ENCODE measurements at regions not wholly inside any gene's neighbourhood (a gene's known extent, or its start where the extent isn't known, plus 50 kb on each side); places are given as distances from the start of the nearest gene placed in this dataset.
"Not testable (repeated sequence)": the region's sequence is repeated elsewhere in the genome, so short reads cannot be mapped to it uniquely, and the experiment has no call there.

- Mint-ChIP-seq H3K4me1 (ENCODE audit: low read depth) (no peaks in the 10 kb centered on the region), H3K36me3 (ENCODE audit: low read depth) (no peaks in the 10 kb centered on the region), H3K9me3 (no peaks in the 10 kb centered on the region), H3K27ac (no peak overlapping the region), H3K4me3 (no peak overlapping the region), H3K27me3 (ENCODE audit: low read depth) (peaks cover 10% of the 10 kb centered on the region)
Measured at GRCh38 chr1:245084551-245084950, 70.2 kb upstream of the KIF26B start.

DNA sequence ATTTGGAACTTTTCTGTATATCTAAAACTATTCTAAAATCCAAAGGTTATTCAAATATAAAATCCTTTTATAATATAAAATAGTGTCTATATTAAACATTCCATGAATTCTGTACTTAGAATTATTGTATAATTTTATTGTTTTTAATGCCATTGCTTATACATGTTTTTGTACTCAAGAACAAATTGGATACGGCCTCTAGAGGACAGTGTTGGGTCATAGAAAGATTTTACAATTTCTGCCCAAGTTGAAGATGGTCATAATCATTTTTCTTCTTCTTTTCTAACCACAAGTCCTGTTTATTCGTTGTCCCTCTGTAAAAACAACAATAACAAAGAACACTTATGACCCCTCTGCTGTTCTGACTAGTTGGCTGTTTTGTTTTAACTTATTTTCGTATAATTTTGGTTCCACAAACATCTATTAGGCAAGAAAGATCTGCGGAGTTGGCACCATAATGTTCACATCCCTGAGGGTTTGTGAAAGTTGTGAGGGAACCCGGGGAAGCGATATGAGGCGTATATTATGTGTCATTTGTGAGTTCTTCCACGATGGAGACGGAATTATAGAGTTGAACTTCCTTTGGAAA lies 75.7 kb upstream of the KIF26B start:
- H3K4me3 Mint-ChIP-seq = no peak overlapping the region
- H3K36me3 Mint-ChIP-seq (ENCODE audit: low read depth) = no peaks in the 10 kb centered on the region
- no peak overlapping the region for H3K27ac Mint-ChIP-seq
- H3K4me1 Mint-ChIP-seq (ENCODE audit: low read depth) = no peaks in the 10 kb centered on the region
- H3K9me3 Mint-ChIP-seq = no peaks in the 10 kb centered on the region
- peaks cover 17% of the 10 kb centered on the region for H3K27me3 Mint-ChIP-seq (ENCODE audit: low read depth)

DNA sequence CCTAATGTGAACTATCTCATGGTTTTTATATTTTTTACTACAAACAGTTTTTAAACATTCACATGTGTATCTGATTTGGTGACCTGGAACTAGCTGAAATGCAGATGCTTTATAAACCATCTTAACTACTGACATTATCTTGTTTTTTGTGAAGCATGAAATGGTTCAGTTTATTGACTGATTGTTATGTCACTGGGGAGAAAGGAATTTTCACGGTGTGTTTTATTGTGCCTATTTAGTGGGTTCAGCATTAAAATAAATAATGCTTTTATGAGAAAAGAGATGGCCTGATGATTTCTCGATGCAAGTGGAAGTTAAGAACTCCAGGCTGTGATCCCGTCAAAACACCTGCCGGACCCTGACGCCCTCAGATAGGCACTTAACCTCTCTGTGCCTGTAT lies 79.9 kb upstream of the KIF26B start:
- Mint-ChIP-seq H3K4me3 (no peak overlapping the region), H3K27me3 (ENCODE audit: low read depth) (peaks cover 7% of the 10 kb centered on the region), H3K9me3 (peaks cover 3% of the 10 kb centered on the region)

GRCh38 chr1:245074232-245074747 lies 80.5 kb upstream of the KIF26B start:
- Mint-ChIP-seq H3K27ac (no peak overlapping the region), H3K27me3 (ENCODE audit: low read depth) (peaks cover 8% of the 10 kb centered on the region), H3K4me3 (no peak overlapping the region), H3K4me1 (ENCODE audit: low read depth) (no peaks in the 10 kb centered on the region), H3K36me3 (ENCODE audit: low read depth) (no peaks in the 10 kb centered on the region), H3K9me3 (peaks cover 3% of the 10 kb centered on the region)

More for the DNA sequence above, 79.9 kb upstream of the KIF26B start:
- no peaks in the 10 kb centered on the region for H3K36me3 Mint-ChIP-seq (ENCODE audit: low read depth)
- H3K27ac Mint-ChIP-seq = no peak overlapping the region
- no peaks in the 10 kb centered on the region for H3K4me1 Mint-ChIP-seq (ENCODE audit: low read depth)

DNA sequence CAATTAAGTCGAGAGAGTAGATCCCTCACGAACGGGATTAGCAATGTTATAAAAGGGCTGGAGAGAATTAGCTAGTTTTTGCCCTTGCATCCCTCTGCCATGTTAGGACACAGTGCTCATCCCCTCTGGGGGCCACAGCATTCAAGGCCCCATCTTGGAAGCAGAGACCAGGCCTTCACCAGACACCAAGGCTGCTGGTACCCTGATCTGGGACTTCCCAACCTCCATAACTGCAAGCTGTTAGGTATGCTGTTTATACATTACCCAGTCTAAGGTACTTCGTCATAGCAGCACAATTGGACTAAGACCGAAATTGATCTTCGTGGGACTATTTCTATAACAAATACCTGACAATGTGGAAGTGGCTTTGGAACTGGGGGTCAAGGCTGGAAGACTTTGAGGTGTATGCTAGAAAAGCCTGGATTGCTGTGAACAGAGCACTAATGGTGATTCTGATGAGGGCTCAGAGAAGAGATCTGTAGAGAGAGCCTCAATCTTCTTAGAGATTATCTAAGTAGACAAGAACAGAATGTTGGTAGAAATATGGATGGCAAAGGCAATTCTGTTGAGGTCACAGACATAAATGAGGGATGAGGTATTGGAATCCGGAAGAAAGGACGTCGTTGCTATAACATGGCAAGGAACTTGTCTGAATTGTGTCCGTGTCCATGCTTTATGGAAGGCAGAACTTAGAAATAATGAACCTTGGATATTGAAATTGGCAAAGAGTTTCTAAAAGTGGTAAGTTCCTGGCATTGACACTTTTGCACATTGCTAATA lies 83.8 kb upstream of the KIF26B start:
- H3K36me3 Mint-ChIP-seq (ENCODE audit: low read depth) = no peaks in the 10 kb centered on the region
- no peaks in the 10 kb centered on the region for H3K4me1 Mint-ChIP-seq (ENCODE audit: low read depth)
- H3K27ac Mint-ChIP-seq = no peak overlapping the region
- peaks cover 3% of the 10 kb centered on the region for H3K9me3 Mint-ChIP-seq
- peaks cover 12% of the 10 kb centered on the region for H3K27me3 Mint-ChIP-seq (ENCODE audit: low read depth)
- H3K4me3 Mint-ChIP-seq = no peak overlapping the region

DNA sequence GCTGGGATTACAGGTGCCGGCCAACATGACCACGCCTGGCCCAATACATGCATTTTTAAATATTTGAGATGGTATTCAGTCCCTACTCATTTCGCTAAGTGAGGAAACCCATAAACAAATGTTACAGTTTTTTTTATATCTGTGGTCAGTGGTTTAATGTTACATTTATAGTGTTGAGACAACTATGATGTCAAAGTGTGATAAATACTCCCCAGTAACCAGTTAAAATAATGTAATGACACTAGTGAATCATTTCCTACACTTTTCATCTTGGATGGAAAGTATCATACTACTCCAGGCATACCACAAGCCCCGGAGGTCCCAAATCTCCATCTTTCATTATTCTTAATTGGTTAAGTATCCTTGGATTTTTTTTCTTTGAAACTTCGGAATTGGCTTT lies 87.5 kb upstream of the KIF26B start:
- Mint-ChIP-seq H3K36me3 (ENCODE audit: low read depth) (no peaks in the 10 kb centered on the region), H3K27me3 (ENCODE audit: low read depth) (peaks cover 5% of the 10 kb centered on the region), H3K27ac (no peak overlapping the region), H3K4me1 (ENCODE audit: low read depth) (no peaks in the 10 kb centered on the region), H3K9me3 (no peaks in the 10 kb centered on the region), H3K4me3 (no peak overlapping the region)

GRCh38 chr1:245062741-245063305 lies 92.0 kb upstream of the KIF26B start:
- Mint-ChIP-seq H3K4me3 (no peak overlapping the region), H3K27ac (no peak overlapping the region), H3K36me3 (ENCODE audit: low read depth) (no peaks in the 10 kb centered on the region)

GRCh38 chr1:245061808-245062207 lies 93.0 kb upstream of the KIF26B start:
- H3K36me3 Mint-ChIP-seq (ENCODE audit: low read depth); H3K4me1 Mint-ChIP-seq (ENCODE audit: low read depth); H3K4me3 Mint-ChIP-seq; H3K9me3 Mint-ChIP-seq; H3K27ac Mint-ChIP-seq: not testable (repeated sequence)
- peaks cover 19% of the 10 kb centered on the region for H3K27me3 Mint-ChIP-seq (ENCODE audit: low read depth)

More at GRCh38 chr1:245062741-245063305, 92.0 kb upstream of the KIF26B start:
- peaks cover 19% of the 10 kb centered on the region for H3K27me3 Mint-ChIP-seq (ENCODE audit: low read depth)
- no peaks in the 10 kb centered on the region for H3K9me3 Mint-ChIP-seq
- H3K4me1 Mint-ChIP-seq (ENCODE audit: low read depth) = no peaks in the 10 kb centered on the region

- H3K9me3 Mint-ChIP-seq = no peaks in the 10 kb centered on the region
- peaks cover 19% of the 10 kb centered on the region for H3K27me3 Mint-ChIP-seq (ENCODE audit: low read depth)
- no peak overlapping the region for H3K27ac Mint-ChIP-seq
- no peaks in the 10 kb centered on the region for H3K36me3 Mint-ChIP-seq (ENCODE audit: low read depth)
- no peaks in the 10 kb centered on the region for H3K4me1 Mint-ChIP-seq (ENCODE audit: low read depth)
- no peak overlapping the region for H3K4me3 Mint-ChIP-seq
Measured at GRCh38 chr1:245060684-245061374, 94.0 kb upstream of the KIF26B start.

DNA sequence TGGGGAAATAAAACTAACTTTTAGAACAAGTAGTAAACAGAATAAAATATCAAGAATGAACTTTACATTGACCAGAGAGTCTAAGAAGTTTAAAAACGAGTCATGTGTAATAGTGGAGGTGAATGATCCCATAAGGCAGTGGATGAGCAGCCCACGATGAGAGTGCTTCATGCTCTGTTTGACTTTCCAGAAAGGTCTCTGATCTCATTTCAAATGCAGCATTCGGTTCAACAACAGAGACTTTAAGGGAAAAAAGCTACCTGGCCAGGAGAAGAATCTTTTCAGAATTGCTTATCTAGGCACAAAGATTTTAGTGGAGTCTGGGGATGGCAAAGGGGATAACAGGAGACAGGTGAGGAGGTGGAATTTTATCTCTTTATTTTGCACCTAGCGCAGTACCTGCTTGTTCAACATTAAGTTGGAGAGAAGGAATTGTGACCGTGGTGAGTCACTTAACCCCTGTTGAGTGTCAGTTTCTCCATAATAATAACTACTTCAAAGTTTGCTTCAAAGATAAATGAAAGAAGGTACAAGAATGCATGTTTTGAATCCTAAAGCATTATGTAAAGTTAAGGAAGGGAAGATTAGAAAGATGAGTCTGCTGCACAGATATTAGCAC lies 94.9 kb upstream of the KIF26B start:
- Mint-ChIP-seq H3K4me1 (ENCODE audit: low read depth) (no peaks in the 10 kb centered on the region), H3K27me3 (ENCODE audit: low read depth) (peaks cover 19% of the 10 kb centered on the region), H3K4me3 (no peak overlapping the region), H3K36me3 (ENCODE audit: low read depth) (no peaks in the 10 kb centered on the region), H3K27ac (no peak overlapping the region), H3K9me3 (no peaks in the 10 kb centered on the region)

DNA sequence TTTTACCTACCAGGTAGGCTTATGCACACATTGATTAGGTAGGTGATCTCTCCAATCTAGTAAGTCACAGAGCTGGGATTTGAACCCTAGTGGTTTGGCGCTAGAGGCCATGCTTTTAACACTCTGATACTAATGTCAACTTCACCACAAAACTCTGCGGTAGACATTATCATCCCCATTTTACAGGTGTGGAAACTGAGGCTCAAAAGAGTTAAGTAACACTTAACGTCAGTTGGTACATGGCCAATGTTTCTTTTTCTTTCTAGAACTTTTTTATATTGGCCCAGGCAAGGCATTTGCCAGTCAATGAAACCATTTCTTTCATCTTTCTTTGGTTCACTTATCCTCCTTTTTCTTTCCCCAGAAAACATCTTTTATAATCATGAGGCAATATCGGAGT lies 95.9 kb upstream of the KIF26B start:
- Mint-ChIP-seq H3K4me3 (no peak overlapping the region), H3K4me1 (ENCODE audit: low read depth) (peaks cover 7% of the 10 kb centered on the region), H3K27me3 (ENCODE audit: low read depth) (peaks cover 19% of the 10 kb centered on the region), H3K36me3 (ENCODE audit: low read depth) (no peaks in the 10 kb centered on the region), H3K27ac (no peak overlapping the region), H3K9me3 (no peaks in the 10 kb centered on the region)

GRCh38 chr1:245058436-245058835 lies 96.3 kb upstream of the KIF26B start:
- Mint-ChIP-seq H3K9me3 (no peaks in the 10 kb centered on the region), H3K4me3 (no peak overlapping the region), H3K27me3 (ENCODE audit: low read depth) (peaks cover 19% of the 10 kb centered on the region), H3K27ac (no peak overlapping the region), H3K36me3 (ENCODE audit: low read depth) (no peaks in the 10 kb centered on the region), H3K4me1 (ENCODE audit: low read depth) (peaks cover 7% of the 10 kb centered on the region)

GRCh38 chr1:245056913-245057312 lies 97.9 kb upstream of the KIF26B start:
- Mint-ChIP-seq H3K4me3 (no peak overlapping the region), H3K9me3 (no peaks in the 10 kb centered on the region), H3K36me3 (ENCODE audit: low read depth) (no peaks in the 10 kb centered on the region), H3K27me3 (ENCODE audit: low read depth) (peaks cover 20% of the 10 kb centered on the region), H3K4me1 (ENCODE audit: low read depth) (peaks cover 11% of the 10 kb centered on the region), H3K27ac (no peak overlapping the region)

- Mint-ChIP-seq H3K27me3 (ENCODE audit: low read depth) (peaks cover 22% of the 10 kb centered on the region), H3K4me1 (ENCODE audit: low read depth) (peaks cover 17% of the 10 kb centered on the region)
- H3K4me3 Mint-ChIP-seq; H3K9me3 Mint-ChIP-seq; H3K36me3 Mint-ChIP-seq (ENCODE audit: low read depth); H3K27ac Mint-ChIP-seq: not testable (repeated sequence)
Measured at GRCh38 chr1:245056296-245056695, 98.5 kb upstream of the KIF26B start.
